ENCODE measurements at regions not wholly inside any gene's neighbourhood (a gene's known extent, or its start where the extent isn't known, plus 50 kb on each side); places are given as distances from the start of the nearest gene placed in this dataset.

- TF ChIP-seq ZBTB8A (tag by site-specific recombination; IDR thresholded peaks at IDR 0.05), result no peak
- TF ChIP-seq, protein P1, sequence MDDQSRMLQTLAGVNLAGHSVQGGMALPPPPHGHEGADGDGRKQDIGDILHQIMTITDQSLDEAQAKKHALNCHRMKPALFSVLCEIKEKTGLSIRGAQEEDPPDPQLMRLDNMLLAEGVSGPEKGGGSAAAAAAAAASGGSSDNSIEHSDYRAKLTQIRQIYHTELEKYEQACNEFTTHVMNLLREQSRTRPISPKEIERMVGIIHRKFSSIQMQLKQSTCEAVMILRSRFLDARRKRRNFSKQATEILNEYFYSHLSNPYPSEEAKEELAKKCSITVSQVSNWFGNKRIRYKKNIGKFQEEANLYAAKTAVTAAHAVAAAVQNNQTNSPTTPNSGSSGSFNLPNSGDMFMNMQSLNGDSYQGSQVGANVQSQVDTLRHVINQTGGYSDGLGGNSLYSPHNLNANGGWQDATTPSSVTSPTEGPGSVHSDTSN (CRISPR knock-in tag; IDR thresholded peaks at IDR 0.05), result no peak
- no peak for TF ChIP-seq ZNF664 (tag by site-specific recombination; IDR thresholded peaks at IDR 0.05)
- TF ChIP-seq, protein P2, sequence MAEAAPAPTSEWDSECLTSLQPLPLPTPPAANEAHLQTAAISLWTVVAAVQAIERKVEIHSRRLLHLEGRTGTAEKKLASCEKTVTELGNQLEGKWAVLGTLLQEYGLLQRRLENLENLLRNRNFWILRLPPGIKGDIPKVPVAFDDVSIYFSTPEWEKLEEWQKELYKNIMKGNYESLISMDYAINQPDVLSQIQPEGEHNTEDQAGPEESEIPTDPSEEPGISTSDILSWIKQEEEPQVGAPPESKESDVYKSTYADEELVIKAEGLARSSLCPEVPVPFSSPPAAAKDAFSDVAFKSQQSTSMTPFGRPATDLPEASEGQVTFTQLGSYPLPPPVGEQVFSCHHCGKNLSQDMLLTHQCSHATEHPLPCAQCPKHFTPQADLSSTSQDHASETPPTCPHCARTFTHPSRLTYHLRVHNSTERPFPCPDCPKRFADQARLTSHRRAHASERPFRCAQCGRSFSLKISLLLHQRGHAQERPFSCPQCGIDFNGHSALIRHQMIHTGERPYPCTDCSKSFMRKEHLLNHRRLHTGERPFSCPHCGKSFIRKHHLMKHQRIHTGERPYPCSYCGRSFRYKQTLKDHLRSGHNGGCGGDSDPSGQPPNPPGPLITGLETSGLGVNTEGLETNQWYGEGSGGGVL (tag by site-specific recombination; IDR thresholded peaks at IDR 0.05), result no peak
- no peak for TF ChIP-seq CTCF (tag by site-specific recombination; IDR thresholded peaks at IDR 0.05)
- TF ChIP-seq ZBTB7A (tag by site-specific recombination; IDR thresholded peaks at IDR 0.05; ENCODE audit: low read depth), result no peak
- no peak for TF ChIP-seq ZBTB17 (tag by site-specific recombination; IDR thresholded peaks at IDR 0.05)
- no peak for TF ChIP-seq ZNF24 (tag by site-specific recombination; IDR thresholded peaks at IDR 0.05)
- TF ChIP-seq SALL2 (tag by site-specific recombination; IDR thresholded peaks at IDR 0.05; ENCODE audit: borderline replicate concordance), result no peak
These were observed 450.2 kb downstream of the TSN start for GRCh38 chr2:122205641-122206040.
